SW480 (cell line): ENCODE measurements at regions not wholly inside any gene's neighbourhood (a gene's known extent, or its start where the extent isn't known, plus 50 kb on each side); places are given as distances from the start of the nearest gene placed in this dataset.
"Not testable (repeated sequence)": the region's sequence is repeated elsewhere in the genome, so short reads cannot be mapped to it uniquely, and the experiment has no call there.

Experiments used
- DNase-seq: peaks from one replicate; pipeline ENCODE4 v3.0.0-alpha.2; 2016; ENCODE audit warnings: low spot score

- not testable (repeated sequence) for DNase-seq
These were observed 171.4 kb upstream of the AGR3 start for GRCh38 chr7:17053164-17053563.

GRCh38 chr7:17054206-17054605 is 172.4 kb upstream of the AGR3 start:
- DNase-seq: peak; percentile 15

DNA sequence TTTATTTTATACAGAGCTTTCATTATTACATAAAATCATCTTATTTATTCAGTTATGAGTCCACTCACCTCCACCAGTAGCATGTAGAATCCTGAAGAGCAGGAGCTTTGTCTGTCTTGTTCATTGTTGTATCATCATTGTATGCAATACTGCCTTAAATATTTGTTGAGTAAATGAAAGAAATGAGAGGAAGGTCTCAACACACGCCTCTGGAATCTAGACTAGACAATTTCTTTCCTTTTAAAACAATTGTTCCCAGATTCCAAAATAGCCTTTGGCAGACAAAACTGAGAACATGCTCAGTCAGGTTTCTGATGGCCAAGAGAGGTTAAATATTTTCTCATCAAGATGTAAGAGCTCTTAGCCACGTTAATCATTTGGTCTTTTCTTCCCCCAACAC is 173.1 kb upstream of the AGR3 start:
- no peak for DNase-seq

GRCh38 chr7:17055596-17055995 is 173.8 kb upstream of the AGR3 start:
- no peak for DNase-seq

DNA sequence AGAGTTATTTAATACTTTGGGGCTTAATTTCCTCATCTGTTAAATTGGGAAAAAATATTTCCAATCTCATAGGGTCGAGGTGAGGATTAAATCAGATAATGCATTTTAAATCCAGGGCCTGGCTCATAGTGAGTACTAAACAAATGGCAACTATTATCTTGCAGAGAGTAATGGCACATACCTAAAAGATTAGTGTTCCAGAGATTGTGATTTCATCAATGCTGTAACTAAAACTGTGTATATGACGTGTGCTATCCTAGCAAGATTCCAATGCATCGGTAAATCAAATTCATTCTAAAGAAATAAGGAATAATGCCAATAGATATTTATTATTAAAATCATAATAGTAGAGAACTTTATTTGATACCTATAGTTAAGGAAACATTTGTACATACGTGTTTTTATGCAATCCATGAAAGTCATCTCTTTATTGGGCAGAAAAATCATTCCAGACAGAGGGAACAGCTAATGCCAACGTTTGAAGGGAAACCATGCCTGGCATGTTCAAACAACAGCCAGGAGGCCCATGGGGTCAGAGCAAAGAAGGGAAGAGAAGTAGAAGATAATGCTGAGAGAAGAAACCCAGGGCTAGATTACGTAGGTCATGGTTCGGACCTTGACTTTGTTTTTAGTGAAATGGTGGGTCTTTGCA is 174.8 kb upstream of the AGR3 start:
- DNase-seq: no peak

- no peak for DNase-seq
These were observed 175.3 kb upstream of the AGR3 start for GRCh38 chr7:17057143-17057509.

DNA sequence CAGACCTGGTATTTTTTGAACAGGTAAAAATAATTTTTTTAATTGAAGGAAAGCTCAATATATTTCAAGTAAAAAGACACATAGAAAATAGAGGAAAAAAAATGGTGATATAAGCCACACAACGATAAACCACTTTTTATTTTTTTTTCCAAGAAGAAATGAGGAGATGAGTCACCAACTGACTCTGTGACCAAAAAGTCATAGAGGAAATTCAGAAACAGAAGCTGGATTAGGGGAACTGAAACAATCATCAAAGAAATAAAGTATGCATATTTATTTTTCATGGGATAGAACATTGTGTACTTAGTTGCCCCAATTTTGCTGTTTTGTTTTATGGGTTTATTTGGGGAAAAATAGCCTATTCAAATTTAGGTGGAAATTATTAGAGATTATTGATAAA is 176.8 kb upstream of the AGR3 start:
- no peak for DNase-seq

DNA sequence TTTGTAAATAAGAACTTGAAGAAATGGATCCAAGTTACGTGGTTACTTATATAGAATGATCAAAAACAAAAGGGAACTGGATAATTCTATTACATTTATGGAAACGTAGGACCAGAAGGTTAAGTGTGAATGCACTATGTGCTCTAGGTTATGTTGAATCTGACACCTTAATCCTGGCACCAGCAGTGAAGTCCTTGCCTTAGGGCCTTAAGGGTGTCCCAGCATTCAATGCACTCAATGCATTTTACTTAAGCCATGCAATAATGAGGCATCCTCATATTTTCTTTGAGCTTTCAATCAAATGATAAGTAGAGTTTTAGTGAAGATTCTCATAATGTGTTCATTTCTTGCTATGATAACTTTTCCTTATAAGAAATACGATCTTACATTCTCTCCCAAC is 178.3 kb upstream of the AGR3 start:
- DNase-seq: no peak

DNA sequence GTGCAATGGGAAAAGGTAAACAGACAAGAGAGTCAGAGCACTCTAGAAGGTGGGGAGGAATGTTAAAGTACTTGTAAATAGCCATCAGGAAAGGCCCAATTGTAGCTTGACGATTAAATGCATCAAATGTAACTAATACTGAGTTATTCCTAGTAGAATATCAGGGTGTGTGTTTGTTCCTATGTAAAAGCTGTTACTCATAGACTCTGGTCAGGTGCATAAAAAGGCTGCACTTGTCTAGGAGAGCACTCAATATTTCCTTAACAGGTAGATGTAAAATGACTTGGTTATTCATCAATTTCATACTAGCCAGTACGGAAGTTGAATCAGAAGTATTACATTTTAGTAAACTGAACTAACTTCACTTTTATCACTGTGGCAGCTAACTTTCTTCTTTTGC is 179.7 kb upstream of the AGR3 start:
- DNase-seq: no peak

DNA sequence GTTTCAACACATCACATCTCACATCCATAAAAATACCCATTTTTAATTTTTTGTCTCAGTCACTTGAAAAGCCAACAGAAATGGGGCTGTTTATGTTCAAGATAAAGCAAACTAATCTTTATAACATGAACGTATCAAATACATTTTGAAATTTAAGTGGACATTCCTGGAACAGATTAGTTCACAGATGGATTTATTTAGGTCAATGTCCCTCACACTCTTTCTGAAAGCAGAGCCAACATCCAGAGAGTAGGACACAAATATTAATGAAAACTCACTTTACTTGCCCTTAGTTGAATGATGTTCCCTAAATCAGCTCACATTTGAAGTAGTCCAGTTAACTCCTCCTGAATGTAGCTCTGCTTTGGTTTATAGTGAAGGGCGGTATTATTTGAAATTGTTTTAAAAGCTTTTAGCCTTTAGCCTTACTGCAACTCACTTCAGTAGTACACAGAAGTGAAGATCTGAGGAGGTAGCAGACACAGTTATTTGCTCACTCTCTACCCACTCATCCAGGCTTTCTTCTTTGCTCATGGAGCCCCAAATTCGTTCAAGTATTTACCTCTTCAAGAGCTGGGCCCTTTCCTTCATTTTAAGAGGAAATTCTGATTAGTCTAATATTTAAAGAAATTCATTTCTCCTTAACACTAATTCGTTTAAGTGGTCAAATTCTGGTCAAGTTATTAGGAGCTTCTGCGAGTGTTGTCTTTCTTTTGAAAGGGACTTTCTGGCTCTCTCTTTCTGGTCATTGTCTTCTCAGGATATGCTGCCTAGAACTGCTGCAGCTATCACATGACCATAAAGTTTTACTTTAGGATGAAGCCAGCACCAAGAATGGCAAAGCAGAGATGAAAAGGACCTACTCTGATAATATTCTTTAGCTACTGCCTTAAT is 180.6 kb upstream of the AGR3 start:
- DNase-seq: no peak

DNA sequence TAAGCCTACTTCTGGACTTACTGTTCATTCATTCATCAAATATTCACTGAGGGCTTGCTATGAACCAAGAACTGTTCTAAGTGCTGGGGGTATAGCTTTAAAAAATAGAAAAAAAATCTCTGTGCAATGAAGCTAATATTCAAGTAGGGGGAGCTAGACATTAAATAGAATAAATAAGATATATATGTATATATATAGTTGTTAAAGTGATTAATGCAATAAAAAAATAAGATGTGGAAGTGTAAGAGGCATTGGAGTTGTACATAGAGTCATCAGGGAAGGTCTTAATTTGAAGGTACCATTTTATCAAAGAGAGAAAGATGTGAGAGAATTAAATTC is 181.2 kb upstream of the AGR3 start:
- peak; percentile 41 for DNase-seq

DNA sequence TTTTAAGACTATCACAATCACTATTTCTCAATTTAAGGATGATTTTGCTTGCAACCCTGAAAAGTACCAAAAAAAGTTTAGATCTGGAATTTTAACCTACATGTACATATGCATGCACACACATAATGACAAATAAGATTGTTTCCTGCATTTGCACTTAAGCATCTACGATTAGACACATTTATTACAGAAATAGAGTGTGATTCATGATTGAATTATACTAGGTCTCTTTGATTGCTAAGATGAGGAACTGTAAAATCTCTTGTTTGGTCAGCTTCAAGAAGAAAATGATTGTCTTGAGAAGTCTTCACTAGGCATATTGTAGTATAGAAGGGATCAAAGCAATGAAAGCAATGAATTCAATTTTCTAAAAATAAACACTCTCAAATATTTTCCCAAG is 185.9 kb upstream of the AGR3 start:
- no peak for DNase-seq

DNA sequence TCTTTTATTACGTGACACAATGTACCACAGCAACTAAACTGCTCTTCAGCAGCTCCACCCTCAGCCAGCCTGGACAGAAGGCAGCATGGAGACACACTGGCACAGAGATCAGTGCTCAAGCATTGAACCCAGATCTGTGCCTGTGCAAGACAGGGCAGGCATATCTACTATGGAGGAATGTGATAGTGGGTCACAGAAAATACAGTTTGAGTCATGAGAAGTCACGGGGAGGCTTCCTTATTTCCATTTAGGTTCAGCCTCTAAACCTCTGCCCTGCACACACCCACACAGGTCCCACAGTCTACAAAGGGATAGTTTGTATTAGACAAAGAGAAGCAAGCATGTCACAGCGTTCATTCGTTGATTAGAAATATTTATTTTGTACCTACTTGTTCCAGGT is 187.4 kb upstream of the AGR3 start:
- DNase-seq: no peak

DNA sequence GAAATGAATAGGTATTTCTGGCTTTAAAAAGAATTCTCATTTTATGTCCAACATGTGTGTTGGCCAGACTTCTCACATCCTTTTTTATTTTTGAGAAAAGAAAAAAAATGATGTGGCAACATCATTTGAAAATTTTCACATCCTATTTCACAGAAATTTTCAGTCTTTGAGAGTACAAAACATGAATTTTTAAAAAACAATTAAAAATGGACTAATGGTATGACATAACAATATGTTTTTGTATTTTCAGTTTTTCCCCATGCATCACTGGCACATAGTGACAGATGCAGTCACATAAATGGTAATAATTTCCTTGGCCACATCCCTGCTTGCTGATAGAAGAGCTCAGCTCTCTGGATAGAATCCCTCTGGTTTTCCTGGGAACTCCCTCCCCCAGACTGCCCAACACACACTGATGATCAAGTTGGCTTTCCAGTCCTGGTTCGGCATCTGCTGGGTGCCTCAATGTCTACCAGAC is 188.5 kb upstream of the AGR3 start:
- no peak for DNase-seq

- DNase-seq: no peak
These were observed 190.1 kb upstream of the AGR3 start for GRCh38 chr7:17071866-17072265.

- DNase-seq: no peak
These were observed 193.9 kb upstream of the AGR3 start for GRCh38 chr7:17075601-17076255.

- DNase-seq: no peak
These were observed 196.5 kb upstream of the AGR3 start for GRCh38 chr7:17078298-17078697.

DNA sequence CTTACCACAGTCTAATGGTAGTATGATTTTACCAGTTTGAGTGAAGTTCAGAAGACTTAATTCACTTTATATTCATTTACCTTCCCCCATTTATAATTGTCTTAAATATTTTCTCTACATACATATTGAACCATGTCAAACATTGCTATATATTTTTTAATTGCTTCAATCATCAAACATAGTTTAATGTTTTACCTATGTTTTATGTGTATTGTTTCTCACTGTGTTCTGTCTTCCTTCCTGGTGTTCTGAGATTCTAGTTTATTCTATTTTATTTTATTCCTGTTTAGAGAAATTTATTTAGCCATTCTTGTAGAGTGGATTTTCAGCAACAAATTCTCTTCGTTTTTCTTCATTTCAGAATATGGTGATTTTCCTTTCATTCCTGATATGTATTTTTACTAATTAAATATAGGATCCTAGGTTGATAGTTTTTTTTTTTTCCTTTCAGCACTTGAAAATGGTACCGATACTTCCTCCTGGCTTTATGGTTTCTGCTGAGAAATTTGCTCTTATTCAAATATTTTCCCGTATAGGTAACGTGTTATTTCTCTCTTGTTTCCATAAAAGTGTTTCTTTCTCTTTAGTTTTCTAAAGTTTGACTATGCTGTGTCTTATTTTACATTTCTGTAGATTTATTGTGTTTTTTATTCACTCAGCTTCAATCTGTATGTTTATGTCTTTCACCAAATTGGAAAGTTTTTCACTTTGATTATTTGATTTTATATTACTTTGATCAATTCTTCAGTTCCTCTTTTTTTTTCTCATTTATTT is 201.8 kb upstream of the AGR3 start:
- DNase-seq: no peak

DNA sequence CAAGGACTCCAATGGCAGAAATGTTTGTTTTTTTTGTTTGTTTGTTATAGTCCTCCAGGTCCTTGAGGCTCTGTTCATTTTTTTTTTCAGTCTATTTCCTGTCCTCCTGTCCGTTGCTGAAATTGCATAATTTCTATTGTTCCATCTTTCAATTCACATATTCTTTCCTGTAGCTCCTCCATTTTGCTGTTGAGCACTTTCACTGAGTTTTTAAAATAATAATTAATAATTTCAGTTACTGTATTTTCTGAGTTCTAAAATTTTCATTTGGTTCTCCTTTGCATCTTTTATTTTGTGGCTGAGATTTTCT is 202.3 kb upstream of the AGR3 start:
- no peak for DNase-seq

GRCh38 chr7:17085186-17085585 is 203.4 kb upstream of the AGR3 start:
- no peak for DNase-seq

GRCh38 chr7:17086403-17086802 is 204.6 kb upstream of the AGR3 start:
- DNase-seq: no peak

- no peak for DNase-seq
These were observed 207.7 kb upstream of the AHR start for GRCh38 chr7:17090751-17091150.

- DNase-seq: no peak
These were observed 205.0 kb upstream of the AHR start for GRCh38 chr7:17093461-17093860.
